Keratinocyte (primary cell): ENCODE measurements at regions not wholly inside any gene's neighbourhood (a gene's known extent, or its start where the extent isn't known, plus 50 kb on each side); places are given as distances from the start of the nearest gene placed in this dataset.

ENCODE experiments used
- DNase-seq: peaks from one replicate; pipeline ENCODE4 v3.0.0-alpha.2; 2011; ENCODE audit warnings: low read depth, missing footprints, low spot score
- FAIRE-seq: peaks from 2 replicates; lab custom pipeline; 2011; peaks lifted over from hg19 to GRCh38; lab: Jason Lieb, UNC
- H2AFZ ChIP-seq: 2 replicates; pipeline ENCODE4 v1.6.0; 2012; ENCODE audit warnings: low read length, control low read depth, inconsistent platforms; ENCODE audit not compliant: control insufficient read depth
- H3K27ac ChIP-seq: 2 replicates; pipeline ENCODE4 v1.5.1; 2011; ENCODE audit warnings: low read length; ENCODE audit not compliant: control insufficient read depth, insufficient read depth
- H3K27me3 ChIP-seq: 3 replicates; pipeline ENCODE4 v1.6.0; 2011; ENCODE audit warnings: low read length; ENCODE audit not compliant: control insufficient read depth, insufficient read depth; ENCODE audit errors: extremely low read depth
- H3K36me3 ChIP-seq, 2 experiments: 2 replicates in 1 of 2; 3 replicates in 1 of 2; pipeline ENCODE4 v1.5.1; 2011; ENCODE audit warnings: low read length in 2 of 2, mild to moderate bottlenecking in 1 of 2; ENCODE audit not compliant: control insufficient read depth in 2 of 2, insufficient read depth in 2 of 2; ENCODE audit errors: extremely low read depth in 1 of 2
- H3K4me1 ChIP-seq: 3 replicates; pipeline ENCODE4 v1.5.1; 2011; ENCODE audit warnings: low read length; ENCODE audit not compliant: control insufficient read depth, insufficient read depth; ENCODE audit errors: extremely low read depth
- H3K4me2 ChIP-seq: 3 replicates; pipeline ENCODE4 v1.6.0; 2011; ENCODE audit warnings: low read depth, low read length; ENCODE audit not compliant: control insufficient read depth, insufficient read depth; ENCODE audit errors: extremely low read depth
- H3K4me3 ChIP-seq, 3 experiments: fragments of 200-600 bp in 1 of 3; sonication (generic) in 1 of 3; 2 replicates in 2 of 3; 3 replicates in 1 of 3; pipeline ENCODE4 v1.5.1; 2011 to 2016; ENCODE audit warnings: low read length in 3 of 3, mild to moderate bottlenecking in 3 of 3, control low read depth in 2 of 3, inconsistent platforms in 1 of 3, low read depth in 1 of 3, mixed read lengths in 1 of 3, mixed run types in 1 of 3, moderate library complexity in 1 of 3; ENCODE audit not compliant: control insufficient read depth in 2 of 3, insufficient read depth in 2 of 3; ENCODE audit errors: extremely low read depth in 1 of 3
- H3K79me2 ChIP-seq: 2 replicates; pipeline ENCODE4 v1.6.0; 2012; ENCODE audit warnings: low read length; ENCODE audit not compliant: control insufficient read depth, insufficient read depth
- H3K9ac ChIP-seq: 3 replicates; pipeline ENCODE4 v1.6.0; 2011; ENCODE audit warnings: low read length; ENCODE audit not compliant: control insufficient read depth, insufficient read depth; ENCODE audit errors: extremely low read depth
- H3K9me1 ChIP-seq: 3 replicates; pipeline ENCODE4 v1.6.0; 2011; ENCODE audit warnings: low read length; ENCODE audit not compliant: control insufficient read depth, insufficient read depth; ENCODE audit errors: extremely low read depth
- H3K9me3 ChIP-seq: 2 replicates; pipeline ENCODE4 v1.5.1; 2012; ENCODE audit warnings: low read depth, low read length; ENCODE audit not compliant: control insufficient read depth
- H4K20me1 ChIP-seq: 3 replicates; pipeline ENCODE4 v1.6.0; 2011; ENCODE audit warnings: low read length; ENCODE audit not compliant: control insufficient read depth, insufficient read depth; ENCODE audit errors: extremely low read depth
- CTCF ChIP-seq, 3 experiments: IDR thresholded peaks in 1 of 3; conservative IDR thresholded peaks in 1 of 3; optimal IDR thresholded peaks in 1 of 3; 2 replicates in 2 of 3; 3 replicates in 1 of 3; pipeline versions ENCODE3 to v1.5.1; 2011; ENCODE audit warnings: low read length in 3 of 3, mild to moderate bottlenecking in 3 of 3, moderate library complexity in 2 of 3, control low read depth in 1 of 3, inconsistent platforms in 1 of 3; ENCODE audit not compliant: insufficient read depth in 2 of 3; ENCODE audit errors: extremely low read depth in 1 of 3
- EZH2 ChIP-seq: IDR thresholded peaks from one replicate; pipeline ENCODE4 v1.6.1; 2012; ENCODE audit warnings: inconsistent platforms, mild to moderate bottlenecking, low read length, moderate library complexity
- dilution Hi-C: fragments of 300-500 bp; cut with MboI; formaldehyde crosslinking; loops from one replicate; pipeline ENCODE4 v1.7.0; 2020; ENCODE audit warnings: low sequenced_read_pairs; ENCODE audit not compliant: extremely low pct_ligation_motif_present

DNA sequence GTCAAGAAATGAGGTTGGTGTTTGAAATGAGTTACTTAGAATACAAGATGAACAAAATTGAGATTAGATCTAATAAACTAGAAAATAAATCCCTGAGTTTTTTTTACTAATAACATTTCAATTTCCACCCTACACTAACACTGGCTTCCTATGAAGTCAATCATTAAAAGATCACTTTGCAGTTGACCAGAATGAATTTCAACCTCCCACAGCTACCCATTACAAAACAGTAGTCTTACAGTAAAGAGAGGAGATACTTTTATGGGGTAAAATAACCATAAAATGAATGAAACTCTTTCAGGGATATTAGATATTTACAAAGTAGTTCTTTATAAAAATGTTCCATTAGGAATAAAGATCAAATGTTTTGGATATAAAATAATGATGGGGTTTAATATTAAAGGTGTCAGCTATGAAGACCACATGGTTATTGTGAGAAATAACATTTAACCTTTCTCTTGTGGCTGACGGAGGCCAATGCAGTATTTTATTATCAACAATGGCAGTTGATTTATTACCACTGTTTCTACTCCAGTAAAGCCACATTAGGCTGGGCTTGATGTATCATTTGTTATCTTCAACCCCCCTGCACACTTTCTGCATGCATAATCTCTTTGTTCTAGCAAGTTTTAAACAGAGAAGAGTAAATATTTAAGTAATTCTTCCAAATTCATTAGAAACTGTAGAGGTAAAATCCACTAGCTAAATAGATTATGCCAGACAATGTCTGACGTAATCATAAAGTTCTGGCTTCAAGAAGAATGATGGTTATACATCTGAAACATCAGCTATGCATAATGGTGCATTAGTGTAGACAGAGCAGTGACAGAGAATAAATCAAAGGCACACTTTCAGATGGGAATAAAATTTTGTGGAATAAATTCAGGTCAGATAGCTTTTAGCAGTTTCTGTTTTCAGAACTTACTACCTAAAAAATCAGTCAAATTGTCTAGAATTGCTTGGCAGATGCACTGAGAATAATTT is 516.6 kb downstream of the PCDH18 start:
- no peaks in the 10 kb centered on the region for H3K4me1 ChIP-seq
- H3K27ac ChIP-seq: no peak overlapping the region
- no peak overlapping the region for H2AFZ ChIP-seq
- dilution Hi-C loops: no loop called here
- no peaks in the 10 kb centered on the region for H3K9me1 ChIP-seq
- DNase-seq (no peak), FAIRE-seq (no peak)
- no peaks in the 10 kb centered on the region for H3K27me3 ChIP-seq
- no peak overlapping the region for H3K9ac ChIP-seq
- no peak overlapping the region for H3K4me2 ChIP-seq
- no peak overlapping the region for H3K4me3 ChIP-seq
- H4K20me1 ChIP-seq: no peaks in the 10 kb centered on the region
- TF ChIP-seq CTCF (optimal IDR thresholded peaks at IDR 0.05 in 1 of 3, IDR thresholded peaks at IDR 0.05 in 1 of 3, conservative IDR thresholded peaks at IDR 0.05 in 1 of 3; ENCODE audit: extremely low read depth in 1 of 3, insufficient read depth in 2 of 3, low read length in 3 of 3) (no peak), EZH2 (no peak)
- H3K9me3 ChIP-seq: no peaks in the 10 kb centered on the region
- no peaks in the 10 kb centered on the region for H3K36me3 ChIP-seq
- no peaks in the 10 kb centered on the region for H3K79me2 ChIP-seq

DNA sequence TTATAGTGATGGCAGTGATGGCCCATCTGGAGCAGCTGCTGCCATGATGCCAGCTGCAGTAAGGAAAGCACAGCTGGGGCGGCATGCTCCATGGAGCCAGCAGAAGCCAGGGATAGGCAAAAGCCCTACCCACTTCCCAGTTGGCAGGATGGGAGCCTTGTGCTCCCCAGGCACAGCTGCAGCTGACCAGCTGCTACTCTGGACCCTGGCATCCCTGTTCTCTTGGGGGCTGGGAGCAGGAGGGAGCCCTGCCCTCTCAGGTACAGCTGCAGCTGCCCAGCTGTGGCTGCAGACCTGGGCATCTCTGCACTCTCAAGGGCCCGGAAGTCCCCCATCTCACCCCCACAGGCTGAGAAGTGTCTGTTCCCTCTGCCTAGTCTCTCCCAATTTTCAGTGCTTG is 531.9 kb downstream of the PCDH18 start:
- Histone ChIP-seq H3K9ac (no peak overlapping the region), H3K9me3 (peaks cover 2% of the 10 kb centered on the region), H3K4me1 (no peaks in the 10 kb centered on the region), H3K9me1 (no peaks in the 10 kb centered on the region), H3K4me2 (no peak overlapping the region), H4K20me1 (no peaks in the 10 kb centered on the region), H3K4me3 (no peak overlapping the region), H3K36me3 (no peaks in the 10 kb centered on the region), H2AFZ (no peak overlapping the region), H3K79me2 (no peaks in the 10 kb centered on the region), H3K27me3 (no peaks in the 10 kb centered on the region), H3K27ac (no peak overlapping the region)
- FAIRE-seq: no peak
- dilution Hi-C loops: no loop called here
- no peak for DNase-seq
- TF ChIP-seq EZH2: no peak
- no peak for TF ChIP-seq CTCF (optimal IDR thresholded peaks at IDR 0.05 in 1 of 3, IDR thresholded peaks at IDR 0.05 in 1 of 3, conservative IDR thresholded peaks at IDR 0.05 in 1 of 3; ENCODE audit: extremely low read depth in 1 of 3, insufficient read depth in 2 of 3, low read length in 3 of 3)
